WTC11 (cell line): ENCODE measurements at regions not wholly inside any gene's neighbourhood (a gene's known extent, or its start where the extent isn't known, plus 50 kb on each side); places are given as distances from the start of the nearest gene placed in this dataset.

Source experiments
- ESRRA ChIP-seq: sonication (generic); formaldehyde crosslinking; IDR thresholded peaks from 2 replicates; pipeline ENCODE4 v1.8.1; 2022; ENCODE audit warnings: mild to moderate bottlenecking, missing genetic modification reagents, borderline replicate concordance
- TF ChIP-seq, protein P1 (sequence below): fragments of 200-600 bp; IDR thresholded peaks from 2 replicates; pipeline ENCODE4 v1.8.0; 2022; ENCODE audit warnings: antibody characterized with exemption

DNA sequence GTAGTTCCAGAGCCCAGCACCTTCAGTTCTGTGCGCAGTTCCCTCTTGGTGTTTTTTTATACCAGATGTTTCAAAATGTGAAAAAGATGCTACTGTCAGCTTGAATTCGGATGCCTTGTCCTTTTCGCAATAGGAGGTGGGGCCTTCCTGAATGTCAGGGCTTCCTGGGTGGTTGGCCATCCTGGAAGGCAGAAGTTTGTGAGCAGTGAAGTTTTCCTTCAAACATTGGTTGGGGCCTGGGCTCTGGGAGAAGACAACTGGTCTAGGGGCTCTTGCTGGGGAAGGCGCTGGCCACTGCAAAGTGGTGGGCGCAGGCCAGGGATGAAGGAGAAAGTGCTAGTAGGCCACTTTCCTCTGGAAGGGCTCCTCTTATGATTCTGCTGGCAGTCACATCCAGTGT, 56.8 kb upstream of the JAZF1 start:
- TF ChIP-seq, protein P1, sequence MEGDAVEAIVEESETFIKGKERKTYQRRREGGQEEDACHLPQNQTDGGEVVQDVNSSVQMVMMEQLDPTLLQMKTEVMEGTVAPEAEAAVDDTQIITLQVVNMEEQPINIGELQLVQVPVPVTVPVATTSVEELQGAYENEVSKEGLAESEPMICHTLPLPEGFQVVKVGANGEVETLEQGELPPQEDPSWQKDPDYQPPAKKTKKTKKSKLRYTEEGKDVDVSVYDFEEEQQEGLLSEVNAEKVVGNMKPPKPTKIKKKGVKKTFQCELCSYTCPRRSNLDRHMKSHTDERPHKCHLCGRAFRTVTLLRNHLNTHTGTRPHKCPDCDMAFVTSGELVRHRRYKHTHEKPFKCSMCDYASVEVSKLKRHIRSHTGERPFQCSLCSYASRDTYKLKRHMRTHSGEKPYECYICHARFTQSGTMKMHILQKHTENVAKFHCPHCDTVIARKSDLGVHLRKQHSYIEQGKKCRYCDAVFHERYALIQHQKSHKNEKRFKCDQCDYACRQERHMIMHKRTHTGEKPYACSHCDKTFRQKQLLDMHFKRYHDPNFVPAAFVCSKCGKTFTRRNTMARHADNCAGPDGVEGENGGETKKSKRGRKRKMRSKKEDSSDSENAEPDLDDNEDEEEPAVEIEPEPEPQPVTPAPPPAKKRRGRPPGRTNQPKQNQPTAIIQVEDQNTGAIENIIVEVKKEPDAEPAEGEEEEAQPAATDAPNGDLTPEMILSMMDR = no peak
- no peak for TF ChIP-seq ESRRA (CRISPR knock-in tag)
